ENCODE measurements at regions not wholly inside any gene's neighbourhood (a gene's known extent, or its start where the extent isn't known, plus 50 kb on each side); places are given as distances from the start of the nearest gene placed in this dataset.
"Not testable (repeated sequence)": the region's sequence is repeated elsewhere in the genome, so short reads cannot be mapped to it uniquely, and the experiment has no call there.

- not testable (repeated sequence) for H3K27ac ChIP-seq (ENCODE audit: low read depth in 1 of 2, low read length in 2 of 2); H3K9me3 ChIP-seq (ENCODE audit: control insufficient read depth in 4 of 4, low read length in 3 of 4); H3K9ac ChIP-seq (ENCODE audit: low read depth in 1 of 2, low read length in 2 of 2); H3K36me3 ChIP-seq (ENCODE audit: control insufficient read depth in 4 of 4, insufficient read depth in 3 of 4, low read depth in 1 of 4, low read length in 3 of 4); H3K27me3 ChIP-seq (ENCODE audit: control insufficient read depth in 4 of 4, insufficient read depth in 4 of 4, low read length in 3 of 4); H3K4me3 ChIP-seq (ENCODE audit: low read depth in 1 of 3, low read length in 3 of 3); DNase-seq (ENCODE audit: low spot score); H3K4me1 ChIP-seq (ENCODE audit: control insufficient read depth in 4 of 4, insufficient read depth in 4 of 4, low read length in 3 of 4)
- 67% methylated on average over 3 of the region's 3 CpGs for WGBS
Observed at GRCh38 chr4:133264251-133264650, 115.2 kb downstream of the PCDH10 start.

GRCh38 chr4:133263104-133263503 is 114.0 kb downstream of the PCDH10 start:
- H3K4me3 ChIP-seq (ENCODE audit: low read depth in 1 of 3, low read length in 3 of 3): no peak overlapping the region
- no peak overlapping the region for H3K27ac ChIP-seq (ENCODE audit: low read depth in 1 of 2, low read length in 2 of 2)
- TF ChIP-seq GABPA (IDR thresholded peaks at IDR 0.05 in 1 of 2, conservative IDR thresholded peaks at IDR 0.05 in 1 of 2) (no peak), FOXA1 (IDR thresholded peaks at IDR 0.05) (no peak), FOXA2 (IDR thresholded peaks at IDR 0.05) (no peak), RAD21 (IDR thresholded peaks at IDR 0.05) (no peak), ZBTB33 (IDR thresholded peaks at IDR 0.05) (no peak), REST (IDR thresholded peaks at IDR 0.05) (no peak), NR2F2 (IDR thresholded peaks at IDR 0.05) (no peak), SP1 (IDR thresholded peaks at IDR 0.05) (no peak), EGR1 (IDR thresholded peaks at IDR 0.05; ENCODE audit: low read depth in 2 of 2) (no peak), RXRA (IDR thresholded peaks at IDR 0.05) (no peak), HNF4G (IDR thresholded peaks at IDR 0.05) (no peak), ATF3 (IDR thresholded peaks at IDR 0.05) (no peak), TAF1 (conservative IDR thresholded peaks at IDR 0.05) (no peak), CTCF (IDR thresholded peaks at IDR 0.05; ENCODE audit: low read depth, low read length, missing input control) (no peak), YY1 (IDR thresholded peaks at IDR 0.05) (no peak), HNF4A (conservative IDR thresholded peaks at IDR 0.05) (no peak), JUND (IDR thresholded peaks at IDR 0.05) (no peak), MAX (IDR thresholded peaks at IDR 0.05) (no peak)
- no peaks in the 10 kb centered on the region for H3K36me3 ChIP-seq (ENCODE audit: control insufficient read depth in 4 of 4, insufficient read depth in 3 of 4, low read depth in 1 of 4, low read length in 3 of 4)
- no peak overlapping the region for H3K9ac ChIP-seq (ENCODE audit: low read depth in 1 of 2, low read length in 2 of 2)
- 61% methylated on average over 3 of the region's 3 CpGs for WGBS
- no peak for DNase-seq (ENCODE audit: low spot score)
- H3K9me3 ChIP-seq (ENCODE audit: control insufficient read depth in 4 of 4, low read length in 3 of 4): no peaks in the 10 kb centered on the region
- H3K27me3 ChIP-seq (ENCODE audit: control insufficient read depth in 4 of 4, insufficient read depth in 4 of 4, low read length in 3 of 4): no peaks in the 10 kb centered on the region
- no peaks in the 10 kb centered on the region for H3K4me1 ChIP-seq (ENCODE audit: control insufficient read depth in 4 of 4, insufficient read depth in 4 of 4, low read length in 3 of 4)
